ENCODE measurements at regions not wholly inside any gene's neighbourhood (a gene's known extent, or its start where the extent isn't known, plus 50 kb on each side); places are given as distances from the start of the nearest gene placed in this dataset.

GRCh38 chr1:5365751-5366150 lies 626.5 kb downstream of the NPHP4 start:
- no peak for TF ChIP-seq REST (IDR thresholded peaks at IDR 0.05; ENCODE audit: low read depth)
- TF ChIP-seq CEBPB (IDR thresholded peaks at IDR 0.05): no peak
- TF ChIP-seq TEAD4 (IDR thresholded peaks at IDR 0.05): no peak
- TF ChIP-seq EP300 (IDR thresholded peaks at IDR 0.05; ENCODE audit: borderline replicate concordance): no peak
- no peak for TF ChIP-seq RAD21 (IDR thresholded peaks at IDR 0.05; ENCODE audit: low read depth)
- TF ChIP-seq FOXM1 (IDR thresholded peaks at IDR 0.05; ENCODE audit: borderline replicate concordance, low read depth): no peak
- TF ChIP-seq YY1 (IDR thresholded peaks at IDR 0.05; ENCODE audit: low read depth): no peak
- TF ChIP-seq USF1 (IDR thresholded peaks at IDR 0.05): no peak
- no peak for TF ChIP-seq TAF1 (IDR thresholded peaks at IDR 0.05; ENCODE audit: low read depth)
- TF ChIP-seq CREB1 (IDR thresholded peaks at IDR 0.05; ENCODE audit: low read depth): no peak
- no peak for TF ChIP-seq MAX (IDR thresholded peaks at IDR 0.05)

Measured in Ishikawa (cell line).